Stimulated activated CD8-positive, alpha-beta memory T cell treated with anti-CD3 and anti-CD28 coated beads, Interleukin-15, amount 100 ng/mL, for 24 hours (primary cell): ENCODE measurements at regions not wholly inside any gene's neighbourhood (a gene's known extent, or its start where the extent isn't known, plus 50 kb on each side); places are given as distances from the start of the nearest gene placed in this dataset.

ENCODE experiments used
- DNase-seq: peaks from one replicate; pipeline ENCODE4 v3.0.0-alpha.2; 2020; ENCODE audit warnings: low read depth

GRCh38 chr2:195408811-195409210 is 248.2 kb upstream of the SLC39A10 start:
- no peak for DNase-seq

DNA sequence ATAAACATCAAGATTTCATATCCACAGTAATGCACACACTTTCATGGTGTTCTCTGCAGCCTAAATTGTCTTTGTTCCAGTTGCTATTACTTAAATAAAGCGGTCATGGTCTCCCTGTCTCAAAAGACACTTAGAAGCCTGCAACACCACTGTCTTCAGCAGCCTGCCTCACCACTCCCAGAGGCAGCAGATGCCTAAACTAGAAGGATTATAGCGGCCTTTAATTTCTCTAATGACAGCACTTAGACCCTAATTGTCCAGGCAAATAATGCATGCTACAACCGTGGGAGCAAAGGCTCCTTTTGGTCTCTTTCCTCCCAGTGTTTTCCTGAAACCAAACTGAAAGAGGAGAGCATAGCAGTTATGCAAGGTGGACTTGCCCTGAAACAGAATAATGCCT is 248.8 kb upstream of the SLC39A10 start:
- DNase-seq, result no peak

GRCh38 chr2:195407783-195408182 is 249.2 kb upstream of the SLC39A10 start:
- DNase-seq, result no peak

DNA sequence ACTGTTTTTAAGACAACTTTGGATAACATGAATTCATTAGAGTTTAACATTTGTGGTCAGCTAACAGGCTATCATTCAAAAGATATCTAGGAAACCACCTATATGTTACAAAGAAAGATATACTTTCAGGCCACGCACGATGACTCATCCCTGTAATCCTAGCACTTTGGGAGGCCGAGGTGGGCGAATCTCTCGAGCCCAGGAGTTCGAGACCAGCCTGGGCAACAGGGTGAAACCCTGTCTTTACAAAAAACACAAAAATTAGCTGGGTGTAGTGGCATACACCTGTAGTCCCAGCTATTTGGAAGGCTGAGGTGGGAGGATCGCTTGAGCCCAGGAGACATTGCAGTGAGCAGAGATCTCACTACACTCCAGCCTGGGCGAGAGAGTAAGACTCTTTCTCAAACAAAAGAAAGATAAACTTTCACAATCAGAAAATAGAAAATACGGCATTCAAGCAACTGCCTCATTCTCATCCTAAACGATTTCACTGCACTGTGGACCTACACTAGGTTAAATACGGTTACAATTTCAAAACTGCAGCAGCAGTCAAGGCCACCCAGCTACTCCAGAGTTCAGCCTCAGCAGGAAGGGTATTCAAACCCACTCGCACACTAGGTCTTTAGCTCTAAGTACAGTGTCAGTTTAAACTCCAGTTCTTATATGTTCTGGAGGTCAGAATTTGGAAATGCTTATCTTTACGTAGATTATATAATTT is 250.0 kb upstream of the SLC39A10 start:
- no peak for DNase-seq

DNA sequence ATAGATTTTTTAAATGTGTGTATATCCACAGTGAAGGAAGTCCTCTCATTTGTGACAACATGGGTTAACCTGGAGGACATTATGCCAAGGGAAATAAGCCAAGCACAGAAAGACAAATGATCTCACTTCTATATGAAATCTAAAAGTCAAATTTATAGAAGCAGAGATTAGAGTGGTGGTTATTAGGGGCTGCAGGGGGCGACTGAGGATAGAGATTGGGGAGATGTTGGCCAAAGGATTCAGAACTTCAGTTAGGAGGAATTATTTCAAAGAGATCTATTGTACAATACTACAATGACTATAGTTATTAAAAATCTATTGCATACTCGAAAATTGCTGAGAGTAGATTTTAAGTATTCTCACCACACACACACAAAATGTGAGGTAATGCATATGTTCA is 252.4 kb upstream of the SLC39A10 start:
- DNase-seq, result no peak

GRCh38 chr2:195396479-195396878 is 260.5 kb upstream of the SLC39A10 start:
- no peak for DNase-seq

- DNase-seq, result no peak
Measured at GRCh38 chr2:195395362-195395761, 261.7 kb upstream of the SLC39A10 start.

- DNase-seq, result no peak
Measured at GRCh38 chr2:195392446-195393336, 264.3 kb upstream of the SLC39A10 start.

DNA sequence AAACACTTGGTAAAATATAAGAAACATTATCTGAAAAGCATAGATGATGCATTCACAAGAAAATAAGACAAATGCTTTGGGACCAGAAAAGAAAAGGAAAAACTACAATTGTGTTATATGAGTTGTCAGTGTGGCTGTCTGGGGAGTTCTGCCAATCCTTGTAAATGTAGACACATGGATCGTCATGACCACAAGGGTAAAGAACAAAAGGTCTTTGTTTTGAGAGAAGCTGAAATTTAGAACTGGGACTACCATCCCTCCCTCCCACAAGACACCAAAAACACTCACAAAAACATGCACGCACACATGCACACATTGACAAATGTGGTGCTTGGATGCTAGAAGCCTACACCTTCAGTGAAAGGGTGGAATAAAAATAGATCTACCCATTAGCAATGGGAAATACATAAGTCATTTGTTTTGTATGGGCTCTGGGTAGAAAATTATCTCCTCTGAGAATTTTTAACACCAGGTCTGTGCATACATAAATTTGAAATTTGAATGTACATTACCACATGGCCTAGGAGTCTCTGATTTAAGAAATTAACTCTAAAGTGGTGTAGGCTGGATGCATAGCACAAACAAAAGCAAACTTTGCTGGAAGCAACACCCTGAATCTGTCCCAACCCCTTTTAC is 266.2 kb upstream of the SLC39A10 start:
- no peak for DNase-seq

DNA sequence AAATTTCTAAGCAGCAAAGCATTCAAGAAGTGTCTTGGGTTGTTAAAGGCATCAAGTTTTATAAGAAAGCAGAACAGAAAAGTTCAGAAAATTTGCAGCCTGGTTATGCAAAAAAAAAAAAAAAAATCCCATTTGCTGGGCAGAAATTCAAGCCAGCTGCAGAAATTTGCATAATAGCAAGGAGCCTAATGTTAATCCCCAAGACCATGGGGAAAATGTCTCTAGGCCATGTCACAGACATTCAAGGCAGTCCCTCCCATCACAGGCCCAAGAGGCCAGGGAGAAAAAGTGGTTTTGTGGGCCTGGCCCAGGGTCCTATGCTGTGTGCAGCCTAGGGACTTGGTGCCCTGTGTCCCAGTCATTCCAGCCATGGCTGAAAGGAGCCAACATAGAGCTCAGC is 269.0 kb upstream of the SLC39A10 start:
- DNase-seq, result no peak

GRCh38 chr2:195382186-195382585 is 274.8 kb upstream of the SLC39A10 start:
- DNase-seq, result no peak

GRCh38 chr2:195370167-195370943 is 286.7 kb upstream of the SLC39A10 start:
- DNase-seq, result no peak

GRCh38 chr2:195369218-195369587 is 287.8 kb upstream of the SLC39A10 start:
- no peak for DNase-seq

DNA sequence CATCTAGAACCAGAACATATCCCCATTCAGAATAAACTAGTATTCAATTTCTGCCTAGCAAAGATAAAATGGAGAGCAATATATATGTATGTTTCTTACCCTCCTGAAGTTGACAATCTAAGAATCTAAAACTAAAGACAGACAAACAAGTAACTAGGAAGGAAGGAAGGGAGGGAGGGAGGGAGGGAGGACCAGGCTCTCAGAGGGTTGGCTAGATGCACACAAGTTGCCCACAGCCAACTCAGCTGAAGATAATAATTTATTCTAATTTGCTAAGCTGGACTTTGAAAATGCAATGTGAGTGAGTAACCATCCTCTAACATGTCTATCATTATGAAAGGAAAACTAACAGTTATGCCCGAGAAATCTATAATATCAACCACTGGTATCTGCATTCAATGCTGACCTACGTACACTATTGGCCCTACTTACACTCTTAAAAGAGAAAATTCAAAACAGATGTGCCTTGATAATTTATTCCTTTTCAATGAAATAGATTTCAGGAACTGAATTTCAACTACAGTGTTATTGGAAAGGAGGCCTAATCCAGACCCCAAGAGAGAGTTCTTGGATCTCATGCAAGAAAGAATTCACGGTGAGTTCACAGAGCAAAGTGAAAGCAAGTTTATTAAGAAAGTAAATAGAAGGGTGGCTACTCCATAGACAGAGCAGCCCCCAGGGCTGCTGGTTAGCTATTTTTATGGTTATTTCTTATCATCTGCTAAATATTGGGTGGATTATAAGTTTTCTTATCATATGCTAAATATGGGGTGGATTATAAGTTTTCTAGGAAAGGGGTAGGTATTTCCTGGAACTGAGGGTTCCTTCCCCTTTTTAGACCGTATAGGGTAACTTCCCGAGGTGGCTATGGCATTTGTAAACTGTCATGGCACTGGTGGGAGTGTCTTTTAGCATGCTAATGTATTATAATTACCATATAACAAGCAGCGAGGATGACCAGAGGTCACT is 288.5 kb upstream of the SLC39A10 start:
- DNase-seq, result no peak

GRCh38 chr2:195367809-195368208 is 289.2 kb upstream of the SLC39A10 start:
- no peak for DNase-seq

- DNase-seq, result no peak
Measured at GRCh38 chr2:195364015-195364965, 292.7 kb upstream of the SLC39A10 start.

DNA sequence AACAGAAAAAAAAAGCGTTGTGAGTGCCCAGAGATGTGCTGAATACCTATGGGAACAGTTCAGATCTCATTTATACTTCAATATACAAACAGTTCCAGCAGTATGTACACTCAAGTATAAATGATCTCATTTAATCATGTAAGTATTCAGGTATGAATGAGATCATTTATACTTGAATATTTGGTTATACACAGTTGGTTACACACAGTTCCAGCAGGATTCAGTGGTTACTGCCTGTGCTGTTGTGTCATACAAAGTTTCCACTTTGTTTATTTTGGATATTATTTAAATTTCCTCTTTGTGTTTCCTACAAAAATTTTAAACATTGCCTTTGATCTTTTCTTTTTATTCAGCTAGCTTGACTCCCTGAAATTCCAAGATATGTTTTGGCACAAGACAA is 293.5 kb upstream of the SLC39A10 start:
- DNase-seq, result no peak

DNA sequence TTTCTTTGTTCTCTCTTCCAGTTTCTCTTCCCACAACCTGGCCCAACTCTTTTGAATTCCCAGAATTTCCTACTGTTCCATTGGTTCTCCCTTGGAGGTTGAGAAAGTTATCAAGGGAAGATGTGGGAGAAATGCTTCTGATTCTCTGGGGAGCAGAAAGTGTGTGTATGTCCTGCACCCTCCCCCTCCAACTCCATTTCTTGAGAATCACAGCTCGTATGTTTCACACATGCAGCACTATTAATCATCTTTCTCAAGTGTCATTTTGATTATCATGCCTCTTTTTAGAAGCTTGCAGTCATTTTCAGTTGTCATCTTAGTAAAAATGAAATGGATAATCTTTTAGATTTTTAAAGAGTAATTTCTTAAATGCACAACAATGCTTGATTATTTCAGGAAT is 296.8 kb upstream of the SLC39A10 start:
- DNase-seq, result no peak

- no peak for DNase-seq
Measured at GRCh38 chr2:195359043-195359735, 297.8 kb upstream of the SLC39A10 start.
